DMS153 treated with DMSO at 0.1 percent for 48 hours (cell line): ENCODE measurements at regions not wholly inside any gene's neighbourhood (a gene's known extent, or its start where the extent isn't known, plus 50 kb on each side); places are given as distances from the start of the nearest gene placed in this dataset.

ENCODE experiments used
- DNase-seq: peaks from one replicate; lab custom pipeline; 2025; ENCODE audit not compliant: unreplicated experiment; lab: John Stamatoyannopoulos, UW

DNA sequence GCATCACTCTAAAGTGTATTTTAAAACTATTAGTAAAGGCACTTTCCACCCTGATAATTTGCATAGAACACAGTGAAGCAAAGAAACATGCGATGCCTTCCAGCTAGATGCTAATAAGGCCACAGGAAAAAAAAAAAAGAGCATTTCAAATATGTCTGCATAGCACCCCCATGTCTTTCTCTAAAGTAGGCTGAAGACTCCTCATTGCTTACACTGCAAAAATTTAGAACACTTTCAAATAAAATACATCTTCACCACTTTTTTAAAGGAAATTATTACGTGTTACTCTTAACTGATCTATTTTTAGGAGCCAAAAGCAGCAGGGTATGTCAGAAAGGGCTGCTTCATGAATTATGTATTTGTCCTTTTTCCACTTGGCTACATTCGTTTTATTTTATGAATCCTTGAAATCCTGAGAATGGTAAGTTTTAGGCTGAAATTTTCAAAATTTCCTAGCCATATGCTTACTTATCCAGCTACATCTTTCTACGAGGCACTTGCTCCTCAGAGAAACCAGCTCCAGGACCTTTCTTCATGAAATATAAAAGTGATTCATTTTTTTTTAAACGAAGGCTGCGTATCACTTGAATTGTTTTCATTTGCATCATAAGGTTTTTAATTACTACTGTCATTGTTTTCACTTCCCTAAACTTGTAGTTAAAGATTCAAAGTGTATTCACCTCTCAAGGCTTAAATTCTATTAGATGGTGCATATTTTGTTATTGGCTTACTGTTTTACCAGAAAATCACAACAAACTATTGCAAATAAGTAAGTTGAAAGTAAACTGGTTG lies 513.0 kb downstream of the PTPRC start:
- DNase-seq, result no peak

DNA sequence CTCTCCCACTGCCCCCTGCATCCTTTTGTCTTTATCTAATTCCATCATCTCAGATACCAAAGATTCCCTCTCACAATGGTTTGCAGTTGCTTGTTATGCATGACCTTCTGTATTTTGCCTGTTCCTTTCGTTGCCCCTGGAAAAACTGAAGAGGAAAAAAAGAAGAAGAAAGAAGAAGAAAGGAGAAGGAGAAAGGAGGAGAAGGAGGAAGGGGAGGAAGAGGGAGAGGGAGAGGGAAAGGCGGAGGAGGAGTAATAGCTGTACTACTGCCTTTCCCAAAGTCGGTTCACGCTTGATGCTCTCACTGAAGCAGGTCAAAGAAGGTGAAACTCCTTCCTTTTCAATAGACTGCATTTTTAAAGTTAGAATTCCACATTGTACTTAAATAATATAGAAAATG lies 513.8 kb downstream of the PTPRC start:
- no peak for DNase-seq

DNA sequence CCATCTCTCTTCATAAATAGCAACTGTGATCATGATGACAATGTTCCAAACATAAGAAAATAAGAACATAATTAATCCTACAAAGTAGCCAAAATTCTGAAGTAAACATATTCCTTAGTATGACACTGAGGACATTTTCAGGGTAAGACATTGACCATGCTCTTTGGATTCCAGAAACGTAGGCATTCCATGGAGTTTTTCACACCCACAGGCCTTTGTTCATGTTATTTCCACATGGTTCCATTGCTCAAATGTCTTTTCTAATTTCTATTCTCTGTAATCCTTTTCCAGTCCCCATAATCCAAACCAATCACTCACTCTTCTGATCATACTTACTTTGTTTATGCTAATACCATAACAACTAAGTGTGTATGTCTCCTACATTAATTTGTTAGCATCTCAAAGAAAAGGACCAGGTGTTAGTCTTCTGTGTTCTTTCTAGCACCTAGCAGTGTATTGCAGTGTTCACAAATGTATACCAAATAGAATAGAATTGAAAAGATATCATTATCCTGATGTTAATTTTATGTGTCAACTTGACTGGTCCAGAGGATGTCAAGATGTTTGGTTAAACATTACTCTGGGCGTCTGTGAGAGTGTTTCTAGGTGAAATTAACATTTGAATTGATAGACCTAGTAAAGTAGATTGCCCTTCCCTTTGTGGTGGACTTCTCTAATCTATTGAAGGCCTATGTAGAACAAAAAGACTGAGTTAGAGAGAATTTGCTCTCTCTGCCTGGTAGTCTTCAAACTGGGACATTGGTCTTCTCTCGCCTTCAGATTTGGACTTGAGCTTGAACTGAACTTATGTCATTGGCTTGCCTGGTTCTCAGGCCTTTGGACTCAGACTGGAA lies 516.6 kb downstream of the PTPRC start:
- DNase-seq, result no peak

DNA sequence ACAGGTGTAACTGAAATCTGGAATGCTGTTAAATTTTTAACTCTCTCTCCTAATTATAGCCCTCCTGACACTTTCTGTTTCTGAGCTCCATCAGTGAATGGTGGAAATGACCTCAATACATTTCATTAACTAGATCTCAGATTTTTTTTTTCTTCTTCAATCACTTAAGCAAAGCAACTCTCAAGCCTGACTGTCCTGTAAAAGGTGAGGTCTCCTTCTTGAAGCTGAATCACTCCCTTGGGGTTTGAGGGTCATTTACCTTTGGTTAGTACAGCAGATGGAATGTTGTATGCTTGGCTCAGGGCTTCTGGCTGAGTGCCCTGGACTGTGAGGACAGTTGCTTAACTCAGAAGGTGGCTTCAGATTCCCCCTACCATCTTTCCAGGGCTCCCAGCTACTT lies 518.7 kb downstream of the PTPRC start:
- no peak for DNase-seq

DNA sequence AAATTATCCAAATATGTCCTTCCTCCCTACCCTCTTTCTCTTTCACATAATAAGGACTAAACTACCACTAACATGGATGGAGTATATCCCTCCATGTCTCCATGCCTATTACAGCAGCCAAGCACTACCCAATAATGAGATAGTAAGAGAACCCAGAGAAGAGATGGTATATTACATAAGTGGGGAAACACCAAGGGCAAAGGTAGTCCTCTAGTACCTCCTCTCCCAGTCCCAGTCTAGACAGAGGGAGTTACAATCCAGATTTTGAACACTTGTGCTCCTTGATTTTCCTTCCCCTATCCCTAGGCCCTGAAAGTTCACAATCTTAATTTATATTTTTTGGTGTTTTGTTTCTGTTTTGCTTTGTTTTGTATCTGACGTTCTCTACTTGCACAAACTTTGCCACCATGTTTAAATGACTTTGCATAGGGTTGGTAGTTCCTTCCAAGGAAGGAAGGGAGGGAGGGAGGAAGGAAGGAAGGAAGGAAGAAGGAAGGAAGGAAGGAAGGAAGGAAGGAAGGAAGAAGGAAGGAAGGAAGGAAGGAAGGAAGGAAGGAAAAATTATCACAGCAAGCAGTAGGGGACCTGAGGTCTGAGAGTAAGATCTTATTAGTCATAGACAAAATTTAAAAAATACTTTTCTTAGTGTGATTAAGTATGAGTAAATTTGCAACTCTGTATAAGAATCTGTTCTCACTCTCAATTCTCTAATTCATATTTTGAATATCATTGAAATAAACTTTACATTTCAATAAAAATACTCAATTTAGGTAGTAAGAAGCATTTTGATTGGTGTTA lies 521.9 kb downstream of the PTPRC start:
- no peak for DNase-seq

DNA sequence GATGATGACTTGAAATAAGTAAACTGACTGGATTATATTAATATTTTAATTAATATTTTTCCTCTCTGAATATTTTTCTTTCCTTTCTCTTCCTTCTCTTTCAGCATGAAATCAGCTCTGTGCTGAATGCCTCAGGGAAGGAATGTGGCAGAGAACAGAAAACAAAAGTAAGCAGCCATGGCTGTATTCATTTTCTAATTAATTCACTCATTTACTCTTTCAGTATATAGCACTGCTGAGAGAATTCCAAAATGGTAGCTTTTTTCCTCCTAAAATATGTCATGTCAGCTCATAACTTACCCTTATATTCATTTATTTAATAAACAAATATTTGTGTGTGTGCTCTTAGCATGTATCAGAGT lies 522.5 kb downstream of the PTPRC start:
- no peak for DNase-seq

DNA sequence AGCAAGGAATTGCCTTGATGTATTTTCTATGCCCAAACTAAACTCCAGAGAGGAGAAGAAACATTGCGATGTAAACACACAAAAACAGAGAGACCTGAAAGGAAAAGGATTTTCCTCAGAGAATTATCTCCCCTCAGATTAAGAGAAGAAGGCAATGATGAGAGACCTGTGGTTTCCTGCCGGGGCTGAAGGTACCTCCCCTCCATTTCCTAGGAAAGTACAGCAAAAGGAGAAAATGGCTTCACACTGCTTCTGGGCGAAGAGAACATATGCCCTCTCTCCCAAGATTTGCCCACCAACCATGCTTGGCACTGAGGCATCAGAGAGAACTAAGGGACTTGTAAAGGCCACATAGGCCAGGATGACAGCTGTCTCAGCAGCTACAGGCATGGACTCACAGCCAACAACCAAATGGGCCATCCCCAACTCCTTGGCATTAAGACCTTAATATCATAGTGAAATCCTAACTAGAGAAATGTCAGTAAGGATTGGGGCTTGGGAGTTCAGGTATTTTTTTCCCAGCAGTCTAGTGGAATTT lies 523.0 kb downstream of the PTPRC start:
- no peak for DNase-seq

DNA sequence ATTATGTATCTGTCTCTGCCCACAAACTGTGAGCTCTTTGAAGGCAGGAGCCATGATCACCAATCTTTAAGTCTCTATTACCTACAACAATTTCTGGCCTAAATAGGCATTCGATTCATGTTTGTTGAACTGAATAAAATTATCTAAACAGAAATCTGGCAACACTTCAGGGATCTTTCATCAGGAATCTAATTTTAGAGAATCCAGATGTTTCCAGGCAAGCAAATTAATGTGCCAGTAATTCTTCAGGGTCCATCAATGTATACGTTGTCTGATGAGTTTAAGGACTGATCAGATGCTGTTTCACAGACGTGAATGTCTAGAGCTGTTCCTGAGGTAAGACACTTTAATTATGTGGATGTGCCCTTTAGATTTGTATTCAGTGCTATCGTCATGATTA lies 524.4 kb downstream of the PTPRC start:
- no peak for DNase-seq

DNA sequence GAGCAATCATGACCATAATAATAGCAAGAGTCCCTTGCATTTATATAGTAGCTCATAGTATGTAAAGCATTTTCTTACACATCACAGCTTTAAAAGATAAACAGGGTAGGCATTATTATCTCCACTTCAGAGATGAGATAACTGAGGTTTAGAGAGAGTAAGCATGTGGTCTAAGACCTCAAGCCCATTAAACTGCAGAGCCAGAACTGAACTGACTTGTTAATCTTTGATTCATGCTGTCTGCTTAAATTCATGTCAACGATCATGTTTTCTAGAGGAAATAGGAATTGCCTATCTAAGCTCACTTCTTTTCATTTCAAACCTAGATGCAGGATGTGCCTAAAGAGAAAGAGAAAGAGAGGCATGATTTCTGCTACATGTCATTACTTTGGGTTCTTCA lies 524.8 kb downstream of the PTPRC start:
- DNase-seq, result no peak

DNA sequence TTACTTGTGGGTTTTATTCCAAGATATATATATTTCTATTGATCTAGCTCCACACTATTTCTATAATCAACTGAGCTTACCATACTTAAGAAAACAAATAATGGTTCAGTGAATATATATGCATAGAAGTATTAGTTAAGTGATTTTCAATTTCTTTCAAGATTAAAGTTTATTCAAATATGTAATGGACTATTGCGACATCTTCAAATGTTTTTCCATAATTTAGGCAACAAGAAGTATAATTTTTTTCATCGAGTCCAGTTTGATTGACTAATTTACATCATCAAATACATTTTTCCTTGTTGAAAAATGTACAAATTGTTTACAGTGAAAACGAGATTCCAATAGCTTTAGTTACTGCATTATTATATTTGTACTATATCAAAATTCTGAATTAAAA lies 528.6 kb downstream of the PTPRC start:
- no peak for DNase-seq

DNA sequence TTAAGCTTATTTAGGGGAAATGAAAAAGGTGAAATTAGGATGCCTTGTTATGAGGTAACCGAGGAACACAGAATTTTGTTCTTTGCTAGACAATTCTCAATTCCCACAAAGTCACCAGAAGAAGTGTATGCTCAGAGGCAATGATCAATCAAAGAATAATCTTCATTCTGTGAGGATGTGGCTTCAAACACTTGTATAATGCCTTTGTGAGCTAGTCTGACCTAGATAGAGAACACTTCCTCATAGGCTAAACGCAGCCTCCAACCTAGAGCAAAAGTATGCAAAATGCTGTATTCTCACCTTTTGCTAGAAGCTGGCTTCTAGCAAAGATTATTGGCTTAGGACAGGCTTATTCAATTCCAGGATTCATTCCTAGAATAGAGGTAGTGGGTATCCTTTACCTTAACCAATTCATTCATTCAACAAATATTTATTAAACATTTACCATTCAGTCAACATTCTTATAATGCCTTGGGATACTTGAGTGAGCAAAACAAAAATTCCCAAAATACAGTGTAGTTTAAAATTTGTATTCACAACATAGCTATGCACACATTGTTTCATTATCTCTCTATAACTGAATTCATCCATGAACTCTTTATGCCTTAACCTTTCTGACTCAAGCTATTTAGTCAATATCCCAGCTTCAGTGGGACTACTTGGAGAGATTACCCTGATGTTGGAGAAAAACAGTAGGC lies 530.2 kb downstream of the PTPRC start:
- no peak for DNase-seq

DNA sequence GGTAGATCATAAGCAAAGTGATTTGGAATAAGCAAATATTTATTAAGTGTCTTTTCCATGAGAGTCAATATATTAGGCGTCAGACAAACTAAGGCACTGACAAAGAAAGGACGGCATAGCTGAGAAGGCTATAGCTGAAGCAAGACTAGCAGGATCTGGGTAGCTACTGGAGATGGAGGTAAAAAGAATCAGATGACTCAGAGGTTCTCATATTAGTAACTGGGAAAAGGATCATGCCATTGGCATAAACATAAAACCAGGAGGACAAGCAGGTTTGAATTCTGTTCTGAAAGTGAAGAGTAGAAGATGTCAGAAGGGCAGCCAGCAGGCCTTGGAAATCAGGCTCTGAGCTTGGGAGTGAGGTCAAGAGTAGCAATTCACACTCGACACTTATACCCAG lies 531.9 kb downstream of the PTPRC start:
- DNase-seq, result no peak

DNA sequence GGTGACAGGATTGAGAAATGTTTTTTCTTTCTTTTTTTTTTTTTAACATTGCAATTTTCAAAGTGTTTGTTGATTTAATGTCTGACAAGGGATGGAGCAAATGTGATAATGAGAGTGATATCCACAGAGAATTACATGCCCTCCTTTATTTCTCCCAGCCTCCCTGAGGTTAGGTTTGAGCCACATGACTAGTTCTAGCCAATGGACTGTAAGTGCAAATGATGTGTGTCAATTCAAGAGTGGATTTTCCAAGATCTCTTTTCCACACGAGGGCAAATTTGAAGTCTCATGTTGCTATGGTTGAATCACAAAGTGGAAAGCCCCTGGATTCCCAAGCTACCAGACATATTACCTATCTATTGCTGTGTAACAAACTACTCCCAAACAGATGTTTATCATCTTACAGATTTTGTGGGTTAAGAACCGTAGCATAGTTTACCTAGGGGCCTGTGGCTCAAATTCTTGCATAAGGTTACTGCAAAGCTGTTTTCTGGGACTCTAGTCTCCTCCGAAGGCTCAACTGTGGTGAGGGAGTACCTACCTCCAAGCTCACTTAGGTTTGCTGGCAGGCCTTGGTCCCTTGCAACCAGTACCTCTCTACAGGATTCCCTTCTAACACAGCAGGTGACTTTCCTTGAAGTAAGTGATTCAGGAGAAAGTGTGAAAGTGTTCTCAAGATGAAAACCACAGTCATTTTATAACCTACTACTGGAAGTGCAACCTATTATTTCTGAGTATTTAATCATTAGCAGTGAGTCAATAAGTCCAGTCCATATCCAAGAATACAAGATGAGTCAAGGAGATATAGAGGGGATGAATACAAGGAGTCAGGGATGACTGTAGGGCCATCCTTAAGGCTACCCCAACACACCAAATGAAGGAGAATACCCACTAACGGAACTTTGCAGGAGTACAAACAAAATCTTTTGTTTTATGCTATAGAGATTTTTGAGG lies 533.6 kb downstream of the PTPRC start:
- DNase-seq, result no peak

DNA sequence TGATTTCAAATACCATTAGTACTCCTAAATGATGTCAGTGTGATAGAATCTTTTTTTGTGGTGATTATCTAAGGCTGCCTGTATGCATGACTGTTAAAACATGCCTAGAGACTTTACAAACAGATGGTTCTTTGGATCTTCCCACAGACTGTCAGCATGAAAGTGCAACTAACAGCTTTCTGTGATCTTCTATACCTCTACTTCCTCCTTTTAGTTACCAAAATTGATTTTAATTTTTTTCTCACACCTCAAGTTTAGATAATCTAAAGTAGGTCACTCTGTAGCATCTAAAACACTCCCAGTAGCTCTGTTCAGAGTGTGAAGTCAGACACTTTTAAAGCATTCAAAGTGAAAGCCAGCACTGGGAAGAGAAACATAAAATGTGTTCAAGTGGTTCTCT lies 534.5 kb downstream of the PTPRC start:
- DNase-seq, result no peak

DNA sequence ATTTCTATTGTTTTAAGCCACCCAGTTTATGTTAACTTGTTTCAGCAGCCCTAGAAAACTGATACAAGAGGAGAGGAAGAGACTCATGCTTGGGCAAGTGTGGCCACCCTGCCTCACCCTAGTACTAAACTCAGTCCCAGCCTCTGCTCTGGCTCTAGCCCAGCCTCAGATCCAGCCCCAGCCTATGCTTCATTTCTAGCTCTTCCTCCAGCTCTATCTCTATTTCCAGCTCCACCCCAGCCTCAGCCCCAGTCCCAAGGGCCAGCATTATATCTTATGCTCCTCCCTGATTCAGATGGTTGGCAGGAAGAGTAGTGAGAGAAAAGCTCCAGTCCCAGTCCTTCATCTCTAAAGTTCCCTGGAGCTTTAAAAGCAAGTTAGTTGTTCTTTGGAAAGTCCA lies 535.5 kb downstream of the PTPRC start:
- no peak for DNase-seq

DNA sequence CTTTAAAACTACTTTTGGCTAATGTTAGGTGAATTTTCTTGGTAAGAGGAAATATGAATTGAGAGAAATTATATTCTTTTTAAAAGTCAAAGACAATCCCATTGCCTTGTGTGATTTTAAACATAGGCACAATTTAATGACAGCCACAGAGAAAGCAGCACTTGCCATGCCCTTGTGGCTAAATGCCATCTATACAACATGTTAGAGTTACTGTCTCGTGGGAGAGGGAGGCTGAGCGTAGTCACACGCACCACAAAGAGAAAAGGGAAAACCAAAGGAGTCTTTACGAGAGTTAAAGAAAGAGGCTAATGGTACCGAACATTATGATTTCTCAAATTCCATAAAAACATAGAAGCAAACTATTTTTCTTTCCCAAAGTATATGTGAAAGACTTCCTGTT lies 537.9 kb downstream of the PTPRC start:
- DNase-seq, result no peak

DNA sequence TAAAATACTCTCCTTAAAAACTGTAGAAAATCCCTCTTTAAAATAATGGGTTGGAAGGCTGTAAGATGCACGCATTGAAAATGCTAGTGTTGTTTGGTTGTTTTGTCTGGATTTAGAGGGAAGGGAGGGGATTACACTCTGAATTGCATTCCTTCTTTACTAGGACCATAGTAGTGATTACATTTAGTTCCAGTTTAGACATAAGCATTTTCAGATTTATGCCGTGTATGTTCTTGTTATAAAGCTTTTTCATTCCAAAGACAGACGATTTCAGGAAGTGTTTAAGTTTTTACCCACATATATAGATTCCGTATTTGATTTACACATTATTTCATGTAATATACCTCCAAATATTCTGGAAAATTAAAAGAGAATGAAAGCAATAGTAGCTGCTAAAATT lies 538.4 kb downstream of the PTPRC start:
- no peak for DNase-seq

DNA sequence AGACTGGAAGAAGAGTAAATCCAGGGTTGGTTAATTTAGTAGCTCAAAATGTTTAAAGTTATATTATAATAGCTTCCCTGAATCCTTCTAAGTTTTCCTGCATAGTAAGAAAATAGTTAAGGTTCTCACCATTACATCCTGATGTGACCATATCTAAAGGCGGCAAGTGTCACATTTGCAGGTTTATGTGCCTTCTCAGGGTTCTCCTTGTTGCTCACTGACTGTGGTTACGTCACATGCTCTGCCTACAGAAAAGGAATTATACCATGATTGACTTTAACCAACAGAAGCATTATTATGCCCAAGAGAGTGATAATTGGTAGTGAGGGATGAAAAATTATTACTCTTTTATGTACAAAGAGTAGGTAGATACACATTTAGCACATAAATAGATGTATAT lies 539.8 kb downstream of the PTPRC start:
- no peak for DNase-seq

DNA sequence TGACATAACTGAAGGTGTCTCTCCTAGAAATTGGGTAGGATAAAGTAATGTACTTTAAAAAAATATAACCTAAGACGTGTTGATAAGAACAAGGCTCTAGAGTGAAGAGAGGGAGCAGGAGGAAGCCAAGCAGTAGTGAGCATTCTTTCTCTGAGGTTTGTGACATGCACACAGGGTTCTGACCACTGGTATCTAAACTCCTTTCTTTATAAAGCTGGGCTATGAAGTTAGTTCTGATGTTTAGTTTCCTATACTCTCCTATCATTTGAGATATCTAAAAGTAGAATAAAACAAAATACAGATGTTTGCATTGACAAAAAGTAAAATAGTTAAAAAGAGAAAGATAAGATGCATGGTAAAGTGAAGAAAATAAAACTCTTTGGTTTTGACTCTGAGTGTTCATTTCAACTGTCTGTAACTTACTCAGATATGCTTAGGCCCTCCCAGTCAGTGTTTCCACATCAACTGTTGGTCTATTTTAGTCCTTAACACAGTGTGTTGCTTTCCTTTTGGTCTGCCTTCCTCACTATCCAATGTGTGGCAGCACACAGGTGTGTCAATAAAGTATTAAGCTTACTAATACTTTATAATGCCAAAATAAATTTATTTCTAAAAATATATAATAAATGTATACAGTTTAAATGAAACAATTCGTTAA lies 543.5 kb downstream of the PTPRC start:
- DNase-seq, result no peak
